Panc1 (cell line): ENCODE measurements at regions not wholly inside any gene's neighbourhood (a gene's known extent, or its start where the extent isn't known, plus 50 kb on each side); places are given as distances from the start of the nearest gene placed in this dataset.

Experiments
- CTCF ChIP-seq: fragments of 450-650 bp; IDR thresholded peaks from 2 replicates; pipeline ENCODE4 v1.5.1; 2017; ENCODE audit warnings: mild to moderate bottlenecking
- POLR2AphosphoS5 ChIP-seq: IDR thresholded peaks from 2 replicates; pipeline ENCODE4 v1.6.1; 2012; ENCODE audit warnings: mild to moderate bottlenecking, low read depth, low read length, moderate library complexity
- REST ChIP-seq, 2 experiments: IDR thresholded peaks; 2 replicates each; pipeline ENCODE4 v1.6.1; 2011 to 2012; ENCODE audit warnings: low read depth in 2 of 2, control low read depth in 1 of 2, low read length in 1 of 2, mild to moderate bottlenecking in 1 of 2, moderate library complexity in 1 of 2; ENCODE audit not compliant: insufficient read depth in 1 of 2
- TCF7L2 ChIP-seq: IDR thresholded peaks from 2 replicates; pipeline ENCODE4 v1.6.1; 2011; ENCODE audit warnings: mild to moderate bottlenecking, low read depth, low read length, inconsistent platforms

- TF ChIP-seq CTCF (no peak), TCF7L2 (no peak), POLR2AphosphoS5 (no peak), REST (IDR thresholded peaks at IDR 0.05; ENCODE audit: insufficient read depth in 1 of 2, low read depth in 2 of 2, low read length in 1 of 2) (no peak)
Measured at GRCh38 chr13:70874636-70875035, 766.4 kb upstream of the KLHL1 start.
